NCI-H526 treated with DMSO at 0.1 percent for 48 hours (cell line): ENCODE measurements at regions not wholly inside any gene's neighbourhood (a gene's known extent, or its start where the extent isn't known, plus 50 kb on each side); places are given as distances from the start of the nearest gene placed in this dataset.

ENCODE experiments used
- DNase-seq: peaks from one replicate; lab custom pipeline; 2025; lab: John Stamatoyannopoulos, UW

GRCh38 chr1:82266351-82266750 lies 465.6 kb downstream of the ADGRL2 start:
- no peak for DNase-seq

DNA sequence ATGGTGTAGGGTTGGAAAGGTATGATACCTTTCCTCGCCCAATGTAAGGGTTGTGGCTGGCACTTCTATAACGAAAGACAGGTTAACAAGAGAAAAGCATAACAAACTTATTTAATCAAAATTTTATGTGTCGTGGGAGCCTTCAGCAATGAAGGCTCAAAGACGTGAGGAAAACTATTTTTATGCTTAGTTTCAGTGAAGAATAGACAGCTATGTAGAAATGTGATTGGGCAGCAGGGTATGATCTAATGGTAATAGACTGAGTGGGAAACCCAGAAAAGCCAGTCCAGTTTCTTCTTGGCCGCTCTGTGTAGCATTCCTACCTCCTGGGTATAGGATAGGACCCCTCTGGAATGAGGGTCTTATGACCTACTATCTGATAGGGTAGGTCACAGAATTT lies 464.7 kb downstream of the ADGRL2 start:
- DNase-seq: no peak

DNA sequence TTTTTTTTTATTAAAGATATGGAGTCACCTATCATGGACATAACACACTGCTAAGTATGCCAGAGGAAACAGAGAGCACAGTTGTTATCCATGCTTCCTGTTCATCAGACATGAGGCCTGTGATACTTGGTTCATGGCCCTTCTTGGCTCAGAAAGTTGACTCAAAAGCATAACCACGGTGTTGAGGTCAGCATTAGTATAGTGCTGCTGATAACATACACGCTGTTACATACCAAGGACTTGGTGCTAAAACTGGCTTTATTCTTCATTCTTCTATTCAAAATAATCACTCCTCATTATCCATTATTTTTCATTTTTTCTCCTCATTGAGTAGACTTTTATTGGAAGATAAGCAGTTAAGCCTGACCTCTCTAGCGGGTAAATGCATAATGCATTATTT lies 464.1 kb downstream of the ADGRL2 start:
- no peak for DNase-seq

GRCh38 chr1:82263396-82263795 lies 462.7 kb downstream of the ADGRL2 start:
- no peak for DNase-seq

GRCh38 chr1:82260666-82261065 lies 459.9 kb downstream of the ADGRL2 start:
- no peak for DNase-seq

DNA sequence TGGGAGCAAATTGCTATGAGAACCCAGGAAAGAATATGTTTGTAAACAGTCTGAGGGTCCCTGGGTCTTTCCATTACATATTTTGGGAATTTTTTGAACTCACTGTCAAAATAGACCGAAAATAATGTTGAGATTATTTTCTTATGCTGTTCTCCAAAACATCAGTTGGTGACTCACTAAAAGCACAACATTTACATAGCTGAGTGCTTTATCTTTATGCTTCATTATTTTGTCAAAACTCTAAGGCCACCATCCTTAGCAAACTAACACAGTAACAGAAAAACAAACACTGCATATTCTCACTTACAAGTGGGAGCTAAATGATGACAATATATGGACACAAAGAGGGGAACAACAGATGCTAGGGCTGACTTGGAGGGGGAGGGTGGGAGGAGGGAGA lies 459.3 kb downstream of the ADGRL2 start:
- DNase-seq: no peak

DNA sequence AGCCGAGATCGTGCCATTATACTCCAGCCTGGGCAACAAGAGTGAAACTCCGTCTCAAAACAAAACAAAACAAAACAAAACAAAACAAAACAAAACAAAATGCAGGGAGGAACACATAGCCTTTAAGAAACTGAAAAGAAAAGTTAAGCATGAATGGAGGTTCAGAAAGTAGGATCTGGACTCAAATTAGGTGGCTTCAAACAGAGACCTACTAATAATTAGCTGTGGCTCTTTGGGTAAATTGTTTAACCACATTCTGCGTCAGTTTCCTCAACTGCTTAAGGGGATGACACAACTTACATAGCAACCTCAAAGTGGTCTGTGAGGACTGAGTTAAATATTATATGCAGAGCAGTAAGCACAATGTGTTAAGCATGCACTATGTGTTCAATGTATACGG lies 458.2 kb downstream of the ADGRL2 start:
- no peak for DNase-seq

GRCh38 chr1:82246050-82246449 lies 445.3 kb downstream of the ADGRL2 start:
- no peak for DNase-seq

DNA sequence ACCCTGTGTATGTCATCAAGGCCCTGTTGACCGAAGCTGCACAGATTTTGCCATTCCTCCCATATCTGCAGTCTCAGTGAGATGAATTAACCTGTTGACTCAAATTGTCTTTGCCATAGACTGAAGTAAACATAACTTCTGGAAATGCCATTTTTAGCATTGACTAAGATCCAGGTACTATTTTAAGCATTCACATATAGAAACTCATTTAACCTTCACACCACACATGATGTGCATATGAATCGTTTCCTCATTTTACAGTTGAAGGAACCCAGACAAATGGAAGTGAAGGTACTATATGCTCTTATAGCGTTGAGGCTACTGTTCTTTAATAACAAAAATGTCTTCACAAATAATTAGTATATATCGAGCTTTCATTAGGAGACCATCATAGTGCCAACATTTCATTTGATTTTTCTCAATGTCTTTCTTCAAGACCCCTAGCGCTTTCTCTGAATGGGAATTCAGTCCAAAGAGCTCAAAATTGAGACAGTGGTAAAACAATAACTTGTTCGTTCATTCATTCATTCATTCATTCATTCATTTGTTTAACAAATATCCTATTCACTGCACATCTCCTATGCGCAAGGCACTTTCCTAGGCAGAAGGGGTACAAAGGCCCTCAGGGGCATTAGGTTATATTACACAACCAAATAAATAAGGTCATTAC lies 444.7 kb downstream of the ADGRL2 start:
- DNase-seq: no peak

DNA sequence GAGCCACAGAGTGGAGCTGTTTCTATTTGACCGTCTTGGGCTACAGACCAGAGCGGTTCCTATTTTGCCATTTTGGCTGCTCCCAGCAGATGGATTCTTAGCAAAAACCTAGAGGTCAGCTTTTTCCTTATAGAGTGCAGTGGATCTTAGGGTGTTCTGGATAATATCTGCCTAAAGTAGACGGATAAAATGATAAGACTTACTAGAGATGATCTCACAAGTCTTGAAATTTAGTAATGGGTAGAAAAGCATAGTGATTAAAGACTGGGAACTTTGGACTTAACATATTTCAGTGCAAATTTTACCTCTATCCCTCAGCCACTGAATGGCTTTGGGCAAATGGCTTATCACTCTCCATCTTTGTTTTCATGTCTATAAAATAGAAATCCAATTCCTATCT lies 439.8 kb downstream of the ADGRL2 start:
- no peak for DNase-seq

DNA sequence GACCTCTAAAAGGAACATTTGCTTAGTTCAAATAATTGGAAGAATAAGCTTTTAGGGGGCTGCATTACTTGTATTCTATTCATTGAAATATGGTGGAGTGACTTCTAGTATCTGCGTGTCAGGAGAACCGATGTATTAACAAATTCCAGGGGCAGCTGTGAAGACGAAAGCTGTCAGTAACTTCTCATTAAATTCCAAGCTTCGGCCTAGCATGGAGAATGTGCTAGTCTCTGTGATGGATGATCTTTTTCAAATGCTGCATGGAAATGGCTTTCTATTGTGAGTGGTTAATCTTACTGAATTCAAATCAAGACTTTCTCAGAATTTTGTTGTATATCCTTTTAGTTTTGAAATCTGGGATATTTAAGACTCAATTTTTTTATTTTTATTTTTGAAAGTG lies 429.9 kb downstream of the ADGRL2 start:
- no peak for DNase-seq

DNA sequence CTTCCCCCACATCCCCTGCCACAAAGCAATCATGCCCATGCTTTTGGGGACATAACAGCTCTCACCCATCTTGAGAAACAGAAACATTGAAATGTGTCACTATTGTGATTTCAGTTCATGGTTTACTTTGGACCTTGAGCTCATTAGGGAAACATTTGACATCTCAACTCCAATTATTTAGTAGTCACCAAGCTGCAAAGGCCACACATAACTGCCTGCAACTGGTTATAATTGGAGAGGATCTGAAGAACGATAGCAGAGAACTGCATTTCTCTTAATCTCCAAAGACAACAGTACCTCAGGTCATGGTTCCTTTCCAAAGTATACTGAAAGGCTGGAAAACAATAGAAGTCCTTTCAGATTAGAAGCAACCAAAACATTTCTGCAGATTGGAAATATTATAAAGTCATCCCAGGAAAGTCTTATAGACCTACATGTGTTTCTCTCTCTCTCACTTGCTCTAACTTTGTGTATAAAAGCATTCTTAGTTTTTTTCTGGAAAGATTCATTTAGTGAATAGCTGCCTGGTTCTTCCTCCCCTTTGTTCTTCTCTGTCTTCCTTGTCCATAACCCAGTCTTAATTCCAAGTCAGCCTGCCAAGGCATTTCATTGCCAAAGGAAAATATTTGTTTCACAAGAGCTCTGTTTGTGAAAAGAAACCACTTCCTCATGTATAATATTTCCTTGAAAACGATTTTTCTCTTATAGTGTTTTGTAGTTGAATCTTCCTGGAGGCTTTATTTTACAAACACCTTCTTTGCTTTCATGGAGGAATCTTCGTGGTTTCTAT lies 426.8 kb downstream of the ADGRL2 start:
- DNase-seq: no peak

GRCh38 chr1:82226186-82226505 lies 425.4 kb downstream of the ADGRL2 start:
- peak; percentile 95 for DNase-seq

- DNase-seq: no peak
These were observed 424.9 kb downstream of the ADGRL2 start for GRCh38 chr1:82225421-82226185.

DNA sequence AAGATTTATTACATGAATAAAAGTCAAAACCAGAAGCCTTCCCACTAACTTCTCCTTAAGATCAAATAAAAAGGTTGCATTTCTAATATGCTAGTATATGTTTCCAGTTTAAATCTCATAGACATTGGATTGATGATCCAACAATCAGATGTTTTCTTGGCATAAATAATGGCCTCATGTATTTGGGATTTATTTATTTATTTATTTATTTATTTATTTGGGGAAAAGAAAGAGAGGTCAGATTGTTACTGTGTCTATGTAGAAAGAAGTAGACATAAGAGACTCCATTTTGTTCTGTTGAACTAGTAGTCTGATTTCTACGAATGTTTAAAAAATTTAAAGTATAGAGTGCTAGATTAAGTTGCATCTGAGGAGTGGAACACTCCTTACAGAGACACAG lies 422.4 kb downstream of the ADGRL2 start:
- DNase-seq: no peak

DNA sequence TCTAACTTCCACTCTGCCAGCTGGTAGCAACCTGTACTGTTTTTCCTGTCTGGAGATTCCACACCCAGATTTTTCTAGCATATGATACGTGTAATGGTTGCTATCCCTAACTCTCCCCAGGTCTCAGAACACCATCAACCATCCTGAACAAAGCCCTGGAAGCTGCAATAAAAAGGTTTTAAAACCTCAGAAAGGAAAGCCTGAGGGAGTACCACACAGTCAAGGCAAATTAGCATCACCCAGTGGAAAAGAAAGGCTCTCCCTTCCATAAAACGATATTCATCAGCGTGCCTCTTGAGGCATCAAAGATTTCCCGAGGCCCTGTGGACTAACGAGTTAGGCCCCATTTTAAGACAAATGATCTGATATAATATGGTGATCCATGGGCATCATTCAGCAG lies 421.0 kb downstream of the ADGRL2 start:
- no peak for DNase-seq

DNA sequence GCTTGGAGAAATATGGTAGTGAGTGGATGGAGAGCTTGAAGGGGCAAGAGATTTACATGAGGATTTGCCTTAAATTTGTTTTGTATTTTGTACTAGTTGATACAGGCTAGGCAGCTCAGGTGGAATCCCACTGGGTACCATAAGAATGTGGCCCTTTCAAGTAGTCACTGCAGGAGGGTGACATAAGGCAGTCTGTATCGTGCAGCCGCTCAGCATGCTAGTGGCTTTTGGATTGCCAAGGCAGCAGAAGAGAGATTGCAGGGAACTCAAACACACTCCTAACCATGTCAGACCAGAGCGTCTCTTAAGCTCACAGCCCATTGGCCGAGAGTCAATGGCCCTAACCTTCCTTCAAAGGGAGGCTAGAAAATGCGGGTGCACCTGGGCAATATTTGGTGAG lies 420.0 kb downstream of the ADGRL2 start:
- no peak for DNase-seq

DNA sequence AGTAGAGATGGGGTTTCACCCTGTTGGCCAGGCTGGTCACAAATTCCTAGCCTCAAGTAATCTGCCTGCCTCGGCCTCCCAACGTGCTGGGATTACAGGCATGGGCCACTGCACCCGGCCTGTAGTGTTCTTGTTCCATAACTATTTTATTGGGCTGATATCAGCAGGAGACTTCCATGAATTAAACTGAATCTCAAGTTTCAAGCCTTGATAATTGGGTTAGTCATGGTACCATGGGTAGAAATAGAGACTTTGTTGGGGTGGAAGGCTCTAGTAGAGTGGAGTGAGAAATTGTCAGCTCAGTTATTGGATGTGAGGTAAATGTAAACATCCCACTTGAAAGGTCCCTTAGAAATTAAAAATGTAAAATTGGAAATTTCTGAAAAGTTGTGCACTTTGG lies 419.1 kb downstream of the ADGRL2 start:
- DNase-seq: no peak

GRCh38 chr1:82218846-82219245 lies 418.1 kb downstream of the ADGRL2 start:
- DNase-seq: no peak

DNA sequence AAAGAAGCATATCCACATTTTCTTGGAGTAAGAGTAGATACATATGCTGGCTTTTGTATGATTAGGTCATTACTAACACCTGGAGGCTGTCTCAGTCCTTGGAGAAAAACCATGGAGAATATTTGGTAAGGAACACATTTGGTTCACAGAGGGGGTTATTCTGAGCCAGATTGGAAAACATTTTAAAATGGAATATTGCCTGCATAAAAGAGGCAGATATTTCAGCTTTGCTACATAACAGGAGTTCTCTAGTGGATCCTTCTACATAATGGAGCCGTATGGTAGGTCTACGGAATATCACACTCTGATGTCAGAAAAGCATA lies 415.1 kb downstream of the ADGRL2 start:
- DNase-seq: no peak

DNA sequence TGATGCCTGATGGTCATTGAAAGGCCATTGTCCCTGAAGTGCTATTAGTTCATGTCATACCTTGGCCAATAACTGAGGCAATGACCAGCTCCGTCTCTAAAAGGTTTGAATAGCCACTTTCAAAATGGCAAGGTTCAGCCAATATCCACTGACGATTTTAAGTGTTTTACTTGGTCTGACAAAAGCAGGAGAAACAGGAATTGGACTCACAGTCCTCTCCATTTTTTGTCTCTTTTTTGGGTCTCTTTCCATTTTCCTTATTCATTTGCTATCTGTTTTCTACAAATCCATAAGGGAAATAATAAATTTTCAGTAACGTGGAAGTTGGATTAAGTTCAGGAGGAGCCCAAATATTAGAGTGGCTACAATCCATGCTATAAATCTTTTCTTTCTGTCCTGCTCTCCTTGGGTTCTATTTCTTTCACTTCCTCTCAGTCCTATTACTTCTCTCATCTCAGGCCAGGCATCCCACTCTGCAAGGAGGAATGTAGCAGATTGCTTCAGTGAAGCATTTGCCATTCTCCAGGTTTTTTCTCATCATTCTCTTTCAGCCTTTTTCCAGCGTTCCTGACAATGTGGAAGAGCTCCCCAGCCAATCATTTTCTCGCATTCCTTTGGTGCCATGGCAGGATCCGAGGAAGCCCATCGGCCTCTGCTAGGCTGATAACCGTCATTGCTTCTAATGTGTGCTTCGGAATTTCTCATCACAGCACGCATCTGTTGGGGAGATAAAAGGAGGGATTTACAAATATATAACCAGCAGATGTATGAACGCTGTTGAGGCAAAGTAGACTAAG lies 414.5 kb downstream of the ADGRL2 start:
- DNase-seq: no peak

DNA sequence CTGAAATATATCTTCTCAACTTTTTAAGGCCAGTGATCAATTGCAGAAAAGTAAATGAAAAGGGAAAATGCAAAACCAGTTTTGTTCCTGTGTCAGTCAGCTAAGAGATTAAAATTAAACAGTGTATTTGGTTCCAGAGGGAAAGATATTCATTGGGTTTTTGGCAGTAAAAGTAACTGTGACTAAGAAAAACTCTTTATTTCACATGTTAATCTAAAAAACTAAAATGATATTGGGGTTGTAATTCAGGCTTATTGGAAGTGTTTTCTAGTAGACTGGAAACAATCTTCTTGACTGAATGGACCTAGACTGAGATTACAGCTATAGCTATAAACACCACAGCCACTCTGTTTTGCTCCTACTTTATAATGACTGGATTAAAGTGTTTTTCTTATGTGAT lies 413.9 kb downstream of the ADGRL2 start:
- DNase-seq: no peak

DNA sequence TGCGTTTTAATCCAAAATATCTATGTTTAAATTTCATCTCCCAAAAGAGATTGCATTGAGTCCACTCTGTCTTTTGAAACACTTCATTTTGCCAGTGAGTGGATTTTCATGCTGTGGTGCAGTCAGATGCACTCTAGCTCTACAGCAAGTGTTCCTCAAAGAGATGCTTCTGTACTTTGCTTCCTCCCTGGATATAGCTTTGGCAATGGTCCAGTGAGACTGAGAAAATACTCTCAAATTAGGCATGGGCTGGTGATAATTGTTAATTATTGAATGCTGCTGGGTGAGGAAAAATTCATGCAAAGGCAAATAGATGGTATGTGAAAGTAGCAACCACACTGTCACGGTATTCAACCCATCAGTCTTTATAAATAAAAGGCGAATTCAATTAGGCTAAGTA lies 396.9 kb downstream of the ADGRL2 start:
- DNase-seq: no peak
